Urinary bladder (tissue), 3 donors: ENCODE measurements at regions not wholly inside any gene's neighbourhood (a gene's known extent, or its start where the extent isn't known, plus 50 kb on each side); places are given as distances from the start of the nearest gene placed in this dataset.

Source experiments
- DNase-seq: peaks from one replicate; pipeline ENCODE4 v3.0.0-alpha.2; 2015; ENCODE audit errors: extremely low spot score
- H3K27ac ChIP-seq: one replicate; pipeline ENCODE4 v1.5.1; 2013; ENCODE audit warnings: low read depth, mild to moderate bottlenecking, moderate library complexity
- H3K36me3 ChIP-seq: one replicate; pipeline ENCODE4 v1.6.1; 2013; ENCODE audit warnings: mild to moderate bottlenecking, moderate library complexity; ENCODE audit not compliant: insufficient read depth
- H3K4me1 ChIP-seq: one replicate; pipeline ENCODE4 v1.6.1; 2013; ENCODE audit warnings: mild to moderate bottlenecking, moderate library complexity; ENCODE audit not compliant: insufficient read depth
- H3K4me3 ChIP-seq: one replicate; pipeline ENCODE4 v1.5.1; 2013; ENCODE audit warnings: low read depth, low read length
- WGBS: extraction: QIAGEN DNeasy Blood & Tissue Kit; methylation state at CpG from one replicate; pipeline ENCODE4 v1.1.7; 2013; 5-methylcytosine and 5-hydroxymethylcytosine counted together
- donor health status: healthy with polysubstance abuse.
- donor health status: healthy.

GRCh38 chr2:11998626-11999378, 252.4 kb downstream of the LPIN1 start:
- DNase-seq, result no peak
- Histone ChIP-seq H3K27ac (no peak overlapping the region), H3K4me1 (no peaks in the 10 kb centered on the region), H3K36me3 (no peaks in the 10 kb centered on the region), H3K4me3 (no peak overlapping the region)
- WGBS, result 95% methylated on average over 4 of the region's 4 CpGs

DNA sequence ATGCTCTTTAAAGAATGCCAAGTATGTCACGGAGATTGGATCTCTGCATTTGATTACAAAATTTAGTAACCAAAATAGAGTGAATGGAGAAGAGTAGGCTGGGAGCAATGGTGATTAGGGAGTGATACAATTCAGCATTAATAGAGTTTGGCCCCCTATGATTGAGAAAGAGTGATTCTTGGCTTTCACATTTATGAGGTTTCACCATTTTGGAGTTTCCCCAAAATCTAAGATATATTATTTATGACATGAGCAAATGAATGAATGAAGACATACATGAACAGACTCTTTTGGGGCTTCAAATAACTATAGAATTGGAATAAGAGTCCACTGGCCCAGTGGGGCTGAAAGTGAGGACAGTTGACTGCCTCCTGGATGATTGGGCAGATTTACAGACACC, 255.2 kb downstream of the LPIN1 start:
- Histone ChIP-seq H3K4me3 (no peak overlapping the region), H3K27ac (no peak overlapping the region), H3K4me1 (no peaks in the 10 kb centered on the region), H3K36me3 (no peaks in the 10 kb centered on the region)
- no peak for DNase-seq
- 96% methylated on average over 1 of the region's 1 CpG for WGBS

DNA sequence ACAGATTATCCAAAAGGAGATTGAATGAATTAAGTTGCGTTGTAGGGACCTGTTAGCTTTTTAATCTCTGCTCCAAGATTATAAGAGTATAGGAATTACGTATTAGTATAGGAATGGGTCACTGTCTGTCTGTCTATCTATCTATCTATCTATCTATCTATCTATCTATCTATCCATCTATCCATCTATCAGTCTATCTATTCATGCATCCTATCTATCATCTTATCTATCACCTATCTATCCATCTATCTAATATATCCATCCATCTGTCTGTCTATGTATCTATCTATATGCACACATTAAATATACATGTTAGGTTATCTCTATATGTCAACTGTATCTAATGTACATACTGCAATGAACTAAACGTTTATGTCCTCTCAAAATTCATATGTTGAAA, 255.8 kb downstream of the LPIN1 start:
- Histone ChIP-seq H3K36me3 (no peaks in the 10 kb centered on the region), H3K27ac (no peak overlapping the region), H3K4me1 (no peaks in the 10 kb centered on the region), H3K4me3 (no peak overlapping the region)
- no peak for DNase-seq
- WGBS, result 60% methylated on average over 3 of the region's 3 CpGs

DNA sequence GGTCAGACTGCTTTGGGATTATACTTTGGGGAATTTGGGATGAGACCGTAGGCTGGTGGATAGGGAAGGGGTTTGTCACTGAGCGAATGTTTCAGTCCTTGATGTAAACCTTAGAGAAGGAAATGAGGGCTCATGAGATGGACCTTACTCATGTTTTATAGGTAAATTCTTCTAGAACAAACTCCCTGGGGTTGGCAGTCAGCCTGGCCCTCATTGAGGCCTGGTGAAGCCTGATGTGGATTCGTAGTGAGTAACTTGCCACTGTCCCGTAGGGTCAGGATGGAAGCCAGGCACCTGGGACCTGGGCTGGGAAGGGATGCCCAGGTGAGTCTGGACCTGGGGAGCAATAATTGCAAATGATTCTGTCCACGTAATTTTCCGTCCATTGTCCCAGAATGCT, 258.3 kb downstream of the LPIN1 start:
- no peaks in the 10 kb centered on the region for H3K4me1 ChIP-seq
- H3K36me3 ChIP-seq, result no peaks in the 10 kb centered on the region
- H3K4me3 ChIP-seq, result no peak overlapping the region
- no peak for DNase-seq
- no peak overlapping the region for H3K27ac ChIP-seq
- WGBS, result 98% methylated on average over 6 of the region's 6 CpGs

- 69% methylated on average over 8 of the region's 8 CpGs for WGBS
- no peak for DNase-seq
- Histone ChIP-seq H3K36me3 (no peaks in the 10 kb centered on the region), H3K4me3 (no peak overlapping the region), H3K4me1 (no peaks in the 10 kb centered on the region), H3K27ac (no peak overlapping the region)
Observed at GRCh38 chr2:12005886-12006681, 259.7 kb downstream of the LPIN1 start.

DNA sequence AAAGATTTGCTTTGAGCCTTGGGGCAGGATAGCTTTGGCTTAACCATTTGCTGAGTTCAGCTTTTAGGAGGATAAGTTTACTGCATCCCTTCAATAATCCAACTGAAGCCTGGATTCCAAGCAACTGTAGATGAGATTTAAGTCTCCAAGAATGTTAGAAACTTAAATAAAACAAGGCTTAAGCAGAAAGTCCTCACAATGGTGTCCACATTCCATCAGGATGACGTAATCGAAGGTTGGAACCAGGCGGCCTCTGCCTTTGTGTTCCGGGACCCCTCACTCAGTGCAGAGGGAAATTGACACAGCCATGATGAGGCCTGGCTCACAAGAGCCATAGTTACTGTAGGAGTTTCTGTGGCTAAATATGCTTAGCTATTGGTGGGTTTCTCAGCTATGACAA, 260.4 kb downstream of the LPIN1 start:
- H3K27ac ChIP-seq, result no peak overlapping the region
- no peak overlapping the region for H3K4me3 ChIP-seq
- no peak for DNase-seq
- WGBS, result 46% methylated on average over 4 of the region's 4 CpGs
- H3K36me3 ChIP-seq, result no peaks in the 10 kb centered on the region
- no peaks in the 10 kb centered on the region for H3K4me1 ChIP-seq

DNA sequence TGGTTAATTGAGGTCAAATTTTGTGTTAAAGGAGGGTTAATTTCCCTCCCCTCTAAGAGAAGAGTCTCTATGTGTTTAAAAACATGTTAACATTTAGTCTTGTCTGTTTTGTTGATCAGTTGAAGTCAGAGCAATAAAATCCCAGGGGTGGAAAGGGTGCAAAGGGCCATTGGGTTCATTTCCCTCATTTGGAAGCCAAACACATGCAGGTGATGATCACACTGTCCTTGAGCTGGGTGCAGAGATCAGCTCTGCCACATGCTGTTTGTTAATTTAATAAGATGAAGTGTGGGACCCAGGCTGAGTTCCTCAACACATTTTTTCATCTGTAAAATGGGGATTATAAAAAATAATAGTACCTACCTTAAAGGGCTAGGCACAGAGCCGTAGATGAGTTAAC, 260.9 kb downstream of the LPIN1 start:
- 97% methylated on average over 1 of the region's 1 CpG for WGBS
- H3K27ac ChIP-seq, result no peak overlapping the region
- no peak for DNase-seq
- H3K36me3 ChIP-seq, result no peaks in the 10 kb centered on the region
- H3K4me3 ChIP-seq, result no peak overlapping the region
- H3K4me1 ChIP-seq, result no peaks in the 10 kb centered on the region

- H3K4me1 ChIP-seq, result no peaks in the 10 kb centered on the region
- no peaks in the 10 kb centered on the region for H3K36me3 ChIP-seq
- no peak overlapping the region for H3K4me3 ChIP-seq
- WGBS, result 80% methylated on average over 6 of the region's 6 CpGs
- H3K27ac ChIP-seq, result no peak overlapping the region
- no peak for DNase-seq
Observed at GRCh38 chr2:12008425-12009061, 262.1 kb downstream of the LPIN1 start.

DNA sequence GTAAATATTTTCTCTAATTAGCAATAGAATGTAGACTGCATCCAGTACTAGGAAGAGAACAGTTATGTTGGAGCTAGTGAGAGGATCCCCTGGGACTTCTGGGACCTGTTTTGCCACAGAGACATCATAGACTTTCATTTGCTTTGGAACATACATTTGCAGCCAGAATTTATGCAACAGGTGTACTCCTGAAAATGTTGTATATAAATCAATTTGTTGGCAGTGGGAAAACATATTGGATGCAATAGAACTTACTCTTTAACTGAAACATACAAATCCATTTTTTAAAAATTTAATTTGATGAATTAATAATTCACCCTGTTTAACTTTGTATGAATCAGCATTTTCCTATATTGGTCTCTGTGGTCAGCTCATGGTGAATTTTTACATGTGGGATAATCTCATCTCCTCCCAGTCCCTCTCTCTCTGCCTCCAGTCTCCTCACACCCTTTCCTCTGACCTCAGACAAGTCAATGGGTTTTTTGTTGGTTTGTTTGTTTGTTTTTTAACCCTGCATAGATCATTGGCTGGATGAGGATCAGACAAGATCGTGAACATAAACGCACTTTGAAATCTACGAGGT, 263.0 kb downstream of the LPIN1 start:
- no peak overlapping the region for H3K27ac ChIP-seq
- no peak overlapping the region for H3K4me3 ChIP-seq
- DNase-seq, result no peak
- 73% methylated on average over 3 of the region's 3 CpGs for WGBS
- H3K4me1 ChIP-seq, result no peaks in the 10 kb centered on the region
- H3K36me3 ChIP-seq, result no peaks in the 10 kb centered on the region

DNA sequence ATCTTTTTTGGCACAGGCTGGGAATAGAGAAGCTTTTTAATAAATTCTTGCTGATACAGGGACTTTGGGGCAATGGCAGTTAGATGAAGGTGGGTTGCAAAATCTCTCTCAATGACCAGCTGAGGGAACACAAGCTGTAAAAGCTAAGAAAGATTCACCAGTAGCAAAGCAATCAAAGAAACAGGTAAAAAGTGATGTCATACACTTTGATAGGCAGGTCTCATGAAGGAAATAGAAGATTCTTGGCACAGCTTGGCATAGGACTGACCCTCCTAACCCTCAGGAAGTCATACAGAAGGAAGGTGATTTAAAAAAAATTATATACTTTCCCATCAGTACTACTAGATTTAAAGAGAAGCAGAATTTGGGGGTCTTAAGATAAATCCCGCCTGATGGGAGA, 263.6 kb downstream of the LPIN1 start:
- 97% methylated on average over 1 of the region's 1 CpG for WGBS
- DNase-seq, result no peak
- H3K36me3 ChIP-seq, result no peaks in the 10 kb centered on the region
- no peaks in the 10 kb centered on the region for H3K4me1 ChIP-seq
- no peak overlapping the region for H3K4me3 ChIP-seq
- H3K27ac ChIP-seq, result no peak overlapping the region

DNA sequence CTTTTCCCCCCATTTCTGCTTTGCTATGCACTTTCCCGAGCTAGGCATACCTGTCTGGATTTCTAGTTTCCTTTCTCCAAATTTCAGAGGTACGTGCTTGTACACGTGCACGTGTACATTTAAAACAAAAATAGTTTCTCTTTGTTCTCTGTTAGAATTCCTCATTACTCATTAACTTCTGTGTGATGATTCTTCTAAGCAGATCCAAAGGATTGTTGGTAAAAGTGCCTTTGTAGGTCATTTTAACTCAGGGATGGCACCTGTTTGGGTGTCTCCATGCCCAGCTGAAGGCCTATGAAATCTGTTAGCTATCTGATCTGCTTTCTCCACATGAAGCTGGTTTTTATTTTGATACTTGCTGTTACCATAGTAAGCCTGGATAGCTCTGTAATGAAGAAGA, 264.3 kb downstream of the LPIN1 start:
- Histone ChIP-seq H3K4me3 (no peak overlapping the region), H3K4me1 (no peaks in the 10 kb centered on the region), H3K36me3 (no peaks in the 10 kb centered on the region), H3K27ac (no peak overlapping the region)
- WGBS, result 84% methylated on average over 4 of the region's 4 CpGs
- DNase-seq, result no peak

GRCh38 chr2:12014088-12014960, 267.9 kb downstream of the LPIN1 start:
- H3K36me3 ChIP-seq, result no peaks in the 10 kb centered on the region
- no peak overlapping the region for H3K27ac ChIP-seq
- H3K4me1 ChIP-seq, result no peaks in the 10 kb centered on the region
- no peak for DNase-seq
- WGBS, result 77% methylated on average over 9 of the region's 9 CpGs
- no peak overlapping the region for H3K4me3 ChIP-seq
